ENCODE measurements at regions not wholly inside any gene's neighbourhood (a gene's known extent, or its start where the extent isn't known, plus 50 kb on each side); places are given as distances from the start of the nearest gene placed in this dataset.

DNA sequence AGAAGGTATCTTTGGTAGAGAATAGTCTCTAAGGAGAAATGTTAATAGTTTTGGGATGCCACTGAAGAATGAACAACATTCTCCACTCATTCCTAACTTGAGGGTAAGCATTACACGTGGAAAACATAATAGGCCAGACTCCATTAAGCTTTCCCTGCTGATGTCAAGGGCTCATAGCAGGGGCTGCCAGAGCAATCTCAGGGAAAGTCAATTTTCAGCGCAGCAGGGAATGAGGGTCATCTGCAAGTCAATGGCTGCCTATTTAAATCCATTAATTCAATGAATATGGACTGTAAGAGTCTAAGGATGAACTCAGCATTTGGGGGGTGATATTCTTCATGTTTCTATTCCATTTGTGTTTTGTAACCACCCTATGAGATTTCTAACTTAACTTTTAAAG is 144.2 kb upstream of the ARL4C start:
- ChIA-PET POLR2A (no interaction called here), CTCF (interaction anchor here (0.6 to 1.0 kb wide), 2 partner anchors 15 to 40 kb away, joined by 3 to 4 read pairs; no protein-coding TSS in a partner anchor)
- H3K4me1 ChIP-seq = peaks cover 8% of the 10 kb centered on the region; the same call in 1 of the 3 replicates
- no peak overlapping the region for H3K4me3 ChIP-seq
- H3K4me2 ChIP-seq = no peak overlapping the region
- H3K27ac ChIP-seq = peak overlapping the region in 1 of 2 experiments; percentile 28; a peak in 2 of 6 replicates
- WGBS (ENCODE audit: missing lambda C conversion rate) = 39% methylated on average over 2 of the region's 2 CpGs
- no peak for TF ChIP-seq POLR2AphosphoS2 (conservative IDR thresholded peaks at IDR 0.05; ENCODE audit: low read length)
- TF ChIP-seq POLR2A (IDR thresholded peaks at IDR 0.05; ENCODE audit: low read length) = no peak
- TF ChIP-seq MYC (IDR thresholded peaks at IDR 0.05; ENCODE audit: borderline replicate concordance, low read length) = no peak
- no peak for TF ChIP-seq RCOR1 (IDR thresholded peaks at IDR 0.05; ENCODE audit: low read depth, low read length)
- TF ChIP-seq BHLHE40 (IDR thresholded peaks at IDR 0.05; ENCODE audit: low read depth, low read length) = no peak
- DNase-seq (ENCODE audit: low read depth in 1 of 2, low spot score in 1 of 2) (no peak), ATAC-seq (no peak), FAIRE-seq (no peak)
- peaks cover 32% of the 10 kb centered on the region for H3K9me3 ChIP-seq

DNA sequence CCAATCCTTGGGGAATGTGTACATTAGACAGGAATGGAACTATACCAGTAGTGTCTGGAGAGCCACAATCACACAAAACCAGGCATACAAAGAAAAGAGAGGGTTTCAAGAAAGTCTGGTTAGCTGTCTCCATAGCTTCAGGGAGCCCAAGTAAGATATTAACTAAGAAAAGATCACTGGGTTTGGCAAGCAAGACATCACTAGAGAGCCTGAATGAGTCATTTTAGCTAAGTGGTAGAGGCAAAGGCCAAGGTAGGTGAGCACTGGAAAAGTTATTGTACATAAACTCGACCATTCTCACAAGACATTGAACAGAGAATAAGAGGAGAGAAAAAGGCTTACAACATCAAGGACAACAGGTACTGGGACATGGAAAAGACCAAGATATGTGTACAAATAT is 143.8 kb upstream of the ARL4C start:
- H3K4me1 ChIP-seq = peaks cover 8% of the 10 kb centered on the region; the same call in 1 of the 3 replicates
- H3K9me3 ChIP-seq = peaks cover 32% of the 10 kb centered on the region
- no peak for FAIRE-seq
- 4% methylated on average over 1 of the region's 1 CpG for WGBS (ENCODE audit: missing lambda C conversion rate)
- H3K4me2 ChIP-seq = peak overlapping the region; percentile 32; the same call in 2 of the 3 replicates
- TF ChIP-seq FOXS1 (CRISPR knock-in tag; IDR thresholded peaks at IDR 0.05) = no peak
- CTCF ChIA-PET = interaction anchor here (1.0 kb wide), 1 partner anchor 16 kb away, joined by 4 read pairs; no protein-coding TSS in a partner anchor
- DNase-seq (ENCODE audit: low read depth in 1 of 2, low spot score in 1 of 2) = peak in 1 of 2 experiments; percentile 14
- H3K27ac ChIP-seq = peak overlapping the region; percentile 13 to 61; a peak in 3 of 6 replicates
- H3K4me3 ChIP-seq = no peak overlapping the region
- peak in 1 of 2 experiments; percentile 52; a peak in 2 of 6 replicates for ATAC-seq
- POLR2A ChIA-PET = no interaction called here

DNA sequence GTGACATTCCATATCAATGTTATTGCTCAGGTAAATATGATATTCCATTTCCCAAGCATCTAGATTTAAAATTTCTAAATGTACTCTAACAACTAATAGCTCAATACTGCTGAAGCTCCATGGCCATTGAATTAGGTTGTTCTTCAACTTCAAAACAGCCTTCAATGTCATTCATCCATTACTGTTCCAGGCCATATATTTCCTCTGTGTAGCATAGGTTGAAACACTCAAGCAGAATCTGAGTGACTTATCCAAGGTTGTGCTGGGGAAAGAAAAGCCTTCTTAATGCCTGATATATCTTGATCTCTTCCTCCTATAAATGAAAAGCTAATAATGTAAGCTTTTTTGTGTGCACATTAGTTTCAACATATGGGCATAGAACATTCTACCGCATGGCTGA is 142.1 kb upstream of the ARL4C start:
- Histone ChIP-seq H3K4me1 (peaks cover 8% of the 10 kb centered on the region; the same call in 1 of the 3 replicates), H3K27ac (no peak overlapping the region), H3K4me2 (no peak overlapping the region), H3K9me3 (peaks cover 25% of the 10 kb centered on the region), H3K4me3 (no peak overlapping the region)
- TF ChIP-seq MAFK (IDR thresholded peaks at IDR 0.05; ENCODE audit: partially characterized antibody) = no peak
- no peak for TF ChIP-seq FOSB (CRISPR knock-in tag; IDR thresholded peaks at IDR 0.05)
- TF ChIP-seq CBX8 (IDR thresholded peaks at IDR 0.05) = no peak
- no peak for TF ChIP-seq HOXA7 (CRISPR knock-in tag; IDR thresholded peaks at IDR 0.05)
- no peak for TF ChIP-seq CEBPB (IDR thresholded peaks at IDR 0.05)
- no peak for TF ChIP-seq ZFP36 (IDR thresholded peaks at IDR 0.05; ENCODE audit: borderline replicate concordance, partially characterized antibody)
- no peak for TF ChIP-seq KDM5A (IDR thresholded peaks at IDR 0.05)
- TF ChIP-seq, protein P1, sequence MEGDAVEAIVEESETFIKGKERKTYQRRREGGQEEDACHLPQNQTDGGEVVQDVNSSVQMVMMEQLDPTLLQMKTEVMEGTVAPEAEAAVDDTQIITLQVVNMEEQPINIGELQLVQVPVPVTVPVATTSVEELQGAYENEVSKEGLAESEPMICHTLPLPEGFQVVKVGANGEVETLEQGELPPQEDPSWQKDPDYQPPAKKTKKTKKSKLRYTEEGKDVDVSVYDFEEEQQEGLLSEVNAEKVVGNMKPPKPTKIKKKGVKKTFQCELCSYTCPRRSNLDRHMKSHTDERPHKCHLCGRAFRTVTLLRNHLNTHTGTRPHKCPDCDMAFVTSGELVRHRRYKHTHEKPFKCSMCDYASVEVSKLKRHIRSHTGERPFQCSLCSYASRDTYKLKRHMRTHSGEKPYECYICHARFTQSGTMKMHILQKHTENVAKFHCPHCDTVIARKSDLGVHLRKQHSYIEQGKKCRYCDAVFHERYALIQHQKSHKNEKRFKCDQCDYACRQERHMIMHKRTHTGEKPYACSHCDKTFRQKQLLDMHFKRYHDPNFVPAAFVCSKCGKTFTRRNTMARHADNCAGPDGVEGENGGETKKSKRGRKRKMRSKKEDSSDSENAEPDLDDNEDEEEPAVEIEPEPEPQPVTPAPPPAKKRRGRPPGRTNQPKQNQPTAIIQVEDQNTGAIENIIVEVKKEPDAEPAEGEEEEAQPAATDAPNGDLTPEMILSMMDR (IDR thresholded peaks at IDR 0.05) = no peak
- no peak for TF ChIP-seq PHF8 (IDR thresholded peaks at IDR 0.05; ENCODE audit: borderline replicate concordance, low read depth)
- TF ChIP-seq ZSCAN20 (CRISPR knock-in tag; IDR thresholded peaks at IDR 0.05) = no peak
- TF ChIP-seq, protein P2, sequence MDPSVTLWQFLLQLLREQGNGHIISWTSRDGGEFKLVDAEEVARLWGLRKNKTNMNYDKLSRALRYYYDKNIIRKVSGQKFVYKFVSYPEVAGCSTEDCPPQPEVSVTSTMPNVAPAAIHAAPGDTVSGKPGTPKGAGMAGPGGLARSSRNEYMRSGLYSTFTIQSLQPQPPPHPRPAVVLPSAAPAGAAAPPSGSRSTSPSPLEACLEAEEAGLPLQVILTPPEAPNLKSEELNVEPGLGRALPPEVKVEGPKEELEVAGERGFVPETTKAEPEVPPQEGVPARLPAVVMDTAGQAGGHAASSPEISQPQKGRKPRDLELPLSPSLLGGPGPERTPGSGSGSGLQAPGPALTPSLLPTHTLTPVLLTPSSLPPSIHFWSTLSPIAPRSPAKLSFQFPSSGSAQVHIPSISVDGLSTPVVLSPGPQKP (IDR thresholded peaks at IDR 0.05; ENCODE audit: low read depth, low read length) = no peak
- no peak for TF ChIP-seq HOXB5 (CRISPR knock-in tag; IDR thresholded peaks at IDR 0.05)
- no peak for TF ChIP-seq JUN (IDR thresholded peaks at IDR 0.05)
- TF ChIP-seq, protein P3, sequence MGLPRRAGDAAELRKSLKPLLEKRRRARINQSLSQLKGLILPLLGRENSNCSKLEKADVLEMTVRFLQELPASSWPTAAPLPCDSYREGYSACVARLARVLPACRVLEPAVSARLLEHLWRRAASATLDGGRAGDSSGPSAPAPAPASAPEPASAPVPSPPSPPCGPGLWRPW (IDR thresholded peaks at IDR 0.05) = no peak
- TF ChIP-seq CBX2 (IDR thresholded peaks at IDR 0.05; ENCODE audit: borderline replicate concordance, low read depth) = no peak
- TF ChIP-seq, protein P4, sequence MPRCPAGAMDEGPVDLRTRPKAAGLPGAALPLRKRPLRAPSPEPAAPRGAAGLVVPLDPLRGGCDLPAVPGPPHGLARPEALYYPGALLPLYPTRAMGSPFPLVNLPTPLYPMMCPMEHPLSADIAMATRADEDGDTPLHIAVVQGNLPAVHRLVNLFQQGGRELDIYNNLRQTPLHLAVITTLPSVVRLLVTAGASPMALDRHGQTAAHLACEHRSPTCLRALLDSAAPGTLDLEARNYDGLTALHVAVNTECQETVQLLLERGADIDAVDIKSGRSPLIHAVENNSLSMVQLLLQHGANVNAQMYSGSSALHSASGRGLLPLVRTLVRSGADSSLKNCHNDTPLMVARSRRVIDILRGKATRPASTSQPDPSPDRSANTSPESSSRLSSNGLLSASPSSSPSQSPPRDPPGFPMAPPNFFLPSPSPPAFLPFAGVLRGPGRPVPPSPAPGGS (IDR thresholded peaks at IDR 0.05) = no peak
- TF ChIP-seq, protein P5, sequence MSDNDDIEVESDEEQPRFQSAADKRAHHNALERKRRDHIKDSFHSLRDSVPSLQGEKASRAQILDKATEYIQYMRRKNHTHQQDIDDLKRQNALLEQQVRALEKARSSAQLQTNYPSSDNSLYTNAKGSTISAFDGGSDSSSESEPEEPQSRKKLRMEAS (IDR thresholded peaks at IDR 0.05) = no peak
- no peak for TF ChIP-seq POLR2AphosphoS2 (conservative IDR thresholded peaks at IDR 0.05; ENCODE audit: low read length)
- TF ChIP-seq ESRRA (IDR thresholded peaks at IDR 0.05; ENCODE audit: borderline replicate concordance, low read length) = no peak
- CTCF ChIA-PET = no interaction called here
- no peak for ATAC-seq
- POLR2A ChIA-PET = no interaction called here
- FAIRE-seq = no peak
- 92% methylated on average over 1 of the region's 1 CpG for WGBS (ENCODE audit: missing lambda C conversion rate)
- DNase-seq (ENCODE audit: low read depth in 1 of 2, low spot score in 1 of 2) = no peak
